ENCODE measurements at regions not wholly inside any gene's neighbourhood (a gene's known extent, or its start where the extent isn't known, plus 50 kb on each side); places are given as distances from the start of the nearest gene placed in this dataset.

- TF ChIP-seq POLR2A (IDR thresholded peaks at IDR 0.05; ENCODE audit: low read depth, low read length): no peak
- TF ChIP-seq, protein P1, sequence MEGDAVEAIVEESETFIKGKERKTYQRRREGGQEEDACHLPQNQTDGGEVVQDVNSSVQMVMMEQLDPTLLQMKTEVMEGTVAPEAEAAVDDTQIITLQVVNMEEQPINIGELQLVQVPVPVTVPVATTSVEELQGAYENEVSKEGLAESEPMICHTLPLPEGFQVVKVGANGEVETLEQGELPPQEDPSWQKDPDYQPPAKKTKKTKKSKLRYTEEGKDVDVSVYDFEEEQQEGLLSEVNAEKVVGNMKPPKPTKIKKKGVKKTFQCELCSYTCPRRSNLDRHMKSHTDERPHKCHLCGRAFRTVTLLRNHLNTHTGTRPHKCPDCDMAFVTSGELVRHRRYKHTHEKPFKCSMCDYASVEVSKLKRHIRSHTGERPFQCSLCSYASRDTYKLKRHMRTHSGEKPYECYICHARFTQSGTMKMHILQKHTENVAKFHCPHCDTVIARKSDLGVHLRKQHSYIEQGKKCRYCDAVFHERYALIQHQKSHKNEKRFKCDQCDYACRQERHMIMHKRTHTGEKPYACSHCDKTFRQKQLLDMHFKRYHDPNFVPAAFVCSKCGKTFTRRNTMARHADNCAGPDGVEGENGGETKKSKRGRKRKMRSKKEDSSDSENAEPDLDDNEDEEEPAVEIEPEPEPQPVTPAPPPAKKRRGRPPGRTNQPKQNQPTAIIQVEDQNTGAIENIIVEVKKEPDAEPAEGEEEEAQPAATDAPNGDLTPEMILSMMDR (IDR thresholded peaks at IDR 0.05; ENCODE audit: extremely low read depth in 1 of 2, insufficient read depth in 1 of 2, low read depth in 1 of 2, low read length in 2 of 2): no peak
- no peak for TF ChIP-seq JUN (IDR thresholded peaks at IDR 0.05; ENCODE audit: borderline replicate concordance, insufficient read depth, insufficient read length, low read depth)
- no peak for TF ChIP-seq MYC (IDR thresholded peaks at IDR 0.05; ENCODE audit: low read depth, low read length)
- TF ChIP-seq POLR2AphosphoS5 (IDR thresholded peaks at IDR 0.05; ENCODE audit: insufficient read depth, low read depth, low read length): no peak
- TF ChIP-seq, protein P2, sequence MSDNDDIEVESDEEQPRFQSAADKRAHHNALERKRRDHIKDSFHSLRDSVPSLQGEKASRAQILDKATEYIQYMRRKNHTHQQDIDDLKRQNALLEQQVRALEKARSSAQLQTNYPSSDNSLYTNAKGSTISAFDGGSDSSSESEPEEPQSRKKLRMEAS (IDR thresholded peaks at IDR 0.05; ENCODE audit: insufficient read depth, insufficient read length): no peak
- TF ChIP-seq FOS (IDR thresholded peaks at IDR 0.05; ENCODE audit: borderline replicate concordance, insufficient read depth, low read length): no peak
- no peak for TF ChIP-seq EZH2 (IDR thresholded peaks at IDR 0.05; ENCODE audit: borderline replicate concordance, low read depth, low read length, severe bottlenecking)
Observed at GRCh38 chr5:30279237-30279636, 914.2 kb upstream of the CDH6 start.

Measured in endothelial cell of umbilical vein (primary cell).